PC-3 (cell line): ENCODE measurements at regions not wholly inside any gene's neighbourhood (a gene's known extent, or its start where the extent isn't known, plus 50 kb on each side); places are given as distances from the start of the nearest gene placed in this dataset.

Source experiments
- ATAC-seq: fragments of 200-7000 bp; cut with Tn5 transposase; 2 replicates; pipeline ENCODE4 v1.9.1; 2020; ENCODE audit warnings: mild to moderate bottlenecking, moderate library complexity
- BruUV-seq: library from RNA; stranded (reverse); fragments of 400-500 nt; replicated peaks from 2 replicates; lab custom pipeline; 2021; lab: Mats Ljungman, UMichigan
- CTCF ChIA-PET: fragments of 300-600 bp; sonication (Branson Sonifier 250); formaldehyde crosslinking; loops from one replicate; lab custom pipeline; 2022; ENCODE audit warnings: antibody characterized with exemption; lab: Charles Lee
- POLR2A ChIA-PET: fragments of 300-600 bp; sonication (Branson Sonifier 250); formaldehyde crosslinking; loops from one replicate; lab custom pipeline; 2022; ENCODE audit warnings: antibody characterized with exemption; ENCODE audit not compliant: unreplicated experiment; lab: Charles Lee
- DNase-seq: peaks from one replicate; pipeline ENCODE4 v3.0.0-alpha.2; 2015
- H2AFZ ChIP-seq: fragments of 300-600 bp; sonication (generic); 2 replicates; pipeline ENCODE4 v1.6.0; 2016; ENCODE audit warnings: antibody characterized with exemption, low read length
- H3F3A ChIP-seq: fragments of 300-600 bp; sonication (generic); one replicate; pipeline ENCODE4 v1.6.0; 2017; ENCODE audit warnings: antibody characterized with exemption, low read length, control low read depth, mild to moderate bottlenecking; ENCODE audit not compliant: unreplicated experiment
- H3K27ac ChIP-seq: fragments of 300-600 bp; sonication (generic); 2 replicates; pipeline ENCODE4 v1.5.1; 2016; ENCODE audit warnings: mild to moderate bottlenecking, low read length
- H3K27me3 ChIP-seq: fragments of 300-600 bp; sonication (generic); 2 replicates; pipeline ENCODE4 v1.6.1; 2016; ENCODE audit warnings: low read length, mixed read lengths
- H3K36me3 ChIP-seq: fragments of 300-600 bp; sonication (generic); 2 replicates; pipeline ENCODE4 v1.6.1; 2016; ENCODE audit warnings: low read depth, mixed run types, low read length, mixed read lengths
- H3K4me1 ChIP-seq: fragments of 300-600 bp; sonication (generic); 2 replicates; pipeline ENCODE4 v1.5.1; 2016; ENCODE audit warnings: low read length; ENCODE audit not compliant: insufficient read depth
- H3K4me2 ChIP-seq: fragments of 300-600 bp; sonication (generic); 2 replicates; pipeline ENCODE4 v1.6.0; 2016; ENCODE audit warnings: low read length
- H3K4me3 ChIP-seq: fragments of 300-600 bp; sonication (generic); 2 replicates; pipeline ENCODE4 v1.5.1; 2016; ENCODE audit warnings: mild to moderate bottlenecking, low read length, mixed read lengths
- H3K79me2 ChIP-seq: fragments of 300-600 bp; sonication (generic); 2 replicates; pipeline ENCODE4 v1.6.1; 2017; ENCODE audit warnings: low read length, mixed read lengths
- H3K9ac ChIP-seq: fragments of 300-600 bp; sonication (generic); 2 replicates; pipeline ENCODE4 v1.6.0; 2016; ENCODE audit warnings: mild to moderate bottlenecking, low read length
- H3K9me2 ChIP-seq: fragments of 300-600 bp; sonication (generic); replicated peaks from 2 replicates; pipeline ENCODE4 v1.6.1; 2016; ENCODE audit warnings: mixed run types, low read length, mixed read lengths
- H3K9me3 ChIP-seq: fragments of 300-600 bp; sonication (generic); 2 replicates; pipeline ENCODE4 v1.6.1; 2016; ENCODE audit warnings: low read length, mixed read lengths
- H4K20me1 ChIP-seq: fragments of 300-600 bp; sonication (generic); 2 replicates; pipeline ENCODE4 v1.6.1; 2016; ENCODE audit warnings: low read length, mixed read lengths
- CTCF ChIP-seq: fragments of 300-600 bp; sonication (generic); conservative IDR thresholded peaks from 2 replicates; pipeline ENCODE4 v1.5.1; 2017; ENCODE audit warnings: antibody characterized with exemption, low read depth, mild to moderate bottlenecking, low read length
- EZH2 ChIP-seq: fragments of 300-600 bp; sonication (generic); IDR thresholded peaks from one replicate; pipeline ENCODE4 v1.6.1; 2017; ENCODE audit warnings: antibody characterized with exemption, mild to moderate bottlenecking, low read length; ENCODE audit not compliant: unreplicated experiment
- EZH2phosphoT487 ChIP-seq: fragments of 300-600 bp; sonication (generic); IDR thresholded peaks from 2 replicates; pipeline ENCODE4 v1.6.1; 2018; ENCODE audit warnings: mild to moderate bottlenecking, antibody characterized with exemption, low read length, borderline replicate concordance
- intact Hi-C: fragments of 100-400 bp; cut with micrococcal nuclease; formaldehyde crosslinking; loops from 2 replicates; pipeline ENCODE4 v1.9.0; 2023

GRCh38 chr2:60273836-60274235 lies 279.6 kb downstream of the BCL11A start:
- Histone ChIP-seq H3K4me2 (no peak overlapping the region), H4K20me1 (no peaks in the 10 kb centered on the region), H3K4me1 (no peaks in the 10 kb centered on the region), H3K4me3 (no peak overlapping the region), H3F3A (no peaks in the 10 kb centered on the region), H2AFZ (no peak overlapping the region), H3K36me3 (no peaks in the 10 kb centered on the region), H3K9me2 (no peaks in the 10 kb centered on the region), H3K9ac (no peak overlapping the region), H3K27ac (no peak overlapping the region), H3K9me3 (peaks cover 6% of the 10 kb centered on the region; the same call in 1 of the 2 replicates), H3K79me2 (no peaks in the 10 kb centered on the region), H3K27me3 (peaks cover 57% of the 10 kb centered on the region)
- intact Hi-C loops: no loop called here
- DNase-seq (no peak), ATAC-seq (no peak)
- ChIA-PET POLR2A (no interaction called here), CTCF (no interaction called here)
- TF ChIP-seq EZH2: no peak
- no TSS peak for BruUV-seq

- Histone ChIP-seq H3K4me2 (no peak overlapping the region), H3K9ac (no peak overlapping the region), H3K27ac (no peak overlapping the region), H3K36me3 (no peaks in the 10 kb centered on the region), H3K79me2 (no peaks in the 10 kb centered on the region), H4K20me1 (no peaks in the 10 kb centered on the region), H3K4me3 (no peak overlapping the region), H3K4me1 (no peaks in the 10 kb centered on the region), H3K9me3 (peaks cover 6% of the 10 kb centered on the region; the same call in 1 of the 2 replicates), H3K27me3 (peaks cover 63% of the 10 kb centered on the region), H3K9me2 (no peaks in the 10 kb centered on the region), H3F3A (no peaks in the 10 kb centered on the region), H2AFZ (no peak overlapping the region)
- no TSS peak for BruUV-seq
- no peak for TF ChIP-seq EZH2
- TF ChIP-seq CTCF: no peak
- TF ChIP-seq EZH2phosphoT487: no peak
- CTCF ChIA-PET: no interaction called here
- POLR2A ChIA-PET: no interaction called here
- intact Hi-C loops: no loop called here
- DNase-seq (no peak), ATAC-seq (no peak)
These were observed 281.7 kb downstream of the BCL11A start for GRCh38 chr2:60271713-60272112.

- Histone ChIP-seq H3K36me3 (no peaks in the 10 kb centered on the region), H3K4me2 (no peak overlapping the region), H3F3A (no peaks in the 10 kb centered on the region), H4K20me1 (no peaks in the 10 kb centered on the region), H3K4me1 (no peaks in the 10 kb centered on the region), H3K27me3 (peaks cover 57% of the 10 kb centered on the region), H3K9me3 (peaks cover 6% of the 10 kb centered on the region; the same call in 1 of the 2 replicates), H2AFZ (no peak overlapping the region), H3K9me2 (no peaks in the 10 kb centered on the region), H3K27ac (no peak overlapping the region), H3K79me2 (no peaks in the 10 kb centered on the region), H3K4me3 (no peak overlapping the region), H3K9ac (no peak overlapping the region)
- ChIA-PET POLR2A (no interaction called here), CTCF (no interaction called here)
- no TSS peak for BruUV-seq
- DNase-seq (no peak), ATAC-seq (no peak)
- intact Hi-C loops: no loop called here
- TF ChIP-seq EZH2phosphoT487 (no peak), CTCF (no peak), EZH2 (no peak)
These were observed 282.3 kb downstream of the BCL11A start for GRCh38 chr2:60271131-60271530.
